CD4-positive, CD25-positive, alpha-beta regulatory T cell (primary cell): ENCODE measurements at regions not wholly inside any gene's neighbourhood (a gene's known extent, or its start where the extent isn't known, plus 50 kb on each side); places are given as distances from the start of the nearest gene placed in this dataset.
A peak's percentile ranks its signal among the peaks of the same experiment; 100 is the strongest.

Source experiments
- ATAC-seq, 2 donors: fragments of 150-1000 bp; cut with Tn5 transposase; one replicate each; pipeline ENCODE4 v1.10.0; 2021; ENCODE audit warnings: low read depth in 2 of 2, moderate number of reproducible peaks in 2 of 2, moderate library complexity in 1 of 2
- DNase-seq, 3 donors: peaks; one replicate each; pipeline versions ENCODE4 v3.0.0 to v3.0.0-alpha.2; 2012 to 2022; ENCODE audit warnings: mixed read lengths in 1 of 3
- H3K27ac ChIP-seq: one replicate; pipeline ENCODE4 v1.7.0; 2013; ENCODE audit warnings: mild to moderate bottlenecking, low read length; ENCODE audit not compliant: insufficient read depth, poor library complexity, severe bottlenecking
- H3K27me3 ChIP-seq: one replicate; pipeline ENCODE4 v1.7.0; 2013; ENCODE audit warnings: low read length; ENCODE audit not compliant: control insufficient read depth, insufficient read depth
- H3K36me3 ChIP-seq: one replicate; pipeline ENCODE4 v1.7.0; 2013; ENCODE audit warnings: mild to moderate bottlenecking, low read length, moderate library complexity; ENCODE audit not compliant: control insufficient read depth, insufficient read depth
- H3K4me1 ChIP-seq: 2 replicates; pipeline ENCODE4 v1.7.0; 2013; ENCODE audit warnings: mild to moderate bottlenecking, low read length; ENCODE audit not compliant: insufficient read depth, control insufficient read depth, poor library complexity, severe bottlenecking
- H3K4me3 ChIP-seq: one replicate; pipeline ENCODE4 v1.7.0; 2013; ENCODE audit warnings: low read depth, mild to moderate bottlenecking, low read length, moderate library complexity
- H3K9me3 ChIP-seq, 2 experiments: 1 replicate in 1 of 2; 2 replicates in 1 of 2; pipeline ENCODE4 v1.7.0; 2013; ENCODE audit warnings: low read length in 2 of 2, mild to moderate bottlenecking in 1 of 2, moderate library complexity in 1 of 2; ENCODE audit not compliant: control insufficient read depth in 2 of 2
- H3K27ac Mint-ChIP-seq, 3 donors: one replicate each; pipeline ENCODE4 v1.8.0; 2020 to 2022; ENCODE audit warnings: mild to moderate bottlenecking in 3 of 3, mixed read lengths in 3 of 3, moderate library complexity in 2 of 3
- H3K27me3 Mint-ChIP-seq: one replicate; pipeline ENCODE4 v1.8.0; 2022; ENCODE audit warnings: mild to moderate bottlenecking, mixed read lengths
- H3K36me3 Mint-ChIP-seq: one replicate; pipeline ENCODE4 v1.8.0; 2020; ENCODE audit warnings: mixed read lengths
- H3K4me1 Mint-ChIP-seq, 4 donors: one replicate each; pipeline ENCODE4 v1.8.0; 2020 to 2022; ENCODE audit warnings: mixed read lengths in 4 of 4, mild to moderate bottlenecking in 1 of 4
- H3K4me3 Mint-ChIP-seq, 4 donors: one replicate each; pipeline ENCODE4 v1.8.0; 2020 to 2022; ENCODE audit warnings: mild to moderate bottlenecking in 4 of 4, mixed read lengths in 4 of 4, moderate library complexity in 3 of 4
- H3K9me3 Mint-ChIP-seq, 7 donors: one replicate each; pipeline ENCODE4 v1.8.0; 2020 to 2022; ENCODE audit warnings: mixed read lengths in 7 of 7, mild to moderate bottlenecking in 3 of 7, moderate library complexity in 2 of 7

- peak overlapping the region in 1 of 4 donors; percentile 3 for H3K4me3 Mint-ChIP-seq
- DNase-seq (no peak), ATAC-seq (no peak)
- Histone ChIP-seq H3K4me1 (no peaks in the 10 kb centered on the region), H3K36me3 (no peaks in the 10 kb centered on the region), H3K4me3 (no peak overlapping the region), H3K27me3 (no peaks in the 10 kb centered on the region), H3K27ac (no peak overlapping the region), H3K9me3 (no peaks in the 10 kb centered on the region)
- no peak overlapping the region for H3K27ac Mint-ChIP-seq
- no peaks in the 10 kb centered on the region for H3K27me3 Mint-ChIP-seq
- peaks cover 0 to 5% (median 1%) of the 10 kb centered on the region in 7 donors for H3K9me3 Mint-ChIP-seq
- H3K4me1 Mint-ChIP-seq, result no peaks in the 10 kb centered on the region
- H3K36me3 Mint-ChIP-seq, result no peaks in the 10 kb centered on the region
Measured at GRCh38 chr20:61073376-61073775, 178.7 kb upstream of the CDH4 start.

GRCh38 chr20:61082720-61083119 is 169.3 kb upstream of the CDH4 start:
- no peaks in the 10 kb centered on the region for H3K4me1 ChIP-seq
- Mint-ChIP-seq H3K27me3 (no peaks in the 10 kb centered on the region), H3K36me3 (no peaks in the 10 kb centered on the region), H3K27ac (no peak overlapping the region), H3K4me1 (no peaks in the 10 kb centered on the region), H3K4me3 (no peak overlapping the region), H3K9me3 (peaks cover 0 to 10% (median 1%) of the 10 kb centered on the region in 7 donors)
- ATAC-seq (no peak), DNase-seq (no peak)
- no peak overlapping the region for H3K4me3 ChIP-seq
- H3K27ac ChIP-seq, result no peak overlapping the region
- no peaks in the 10 kb centered on the region for H3K27me3 ChIP-seq
- H3K9me3 ChIP-seq, result no peaks in the 10 kb centered on the region
- no peaks in the 10 kb centered on the region for H3K36me3 ChIP-seq

- Histone ChIP-seq H3K36me3 (no peaks in the 10 kb centered on the region), H3K27me3 (no peaks in the 10 kb centered on the region), H3K4me3 (no peak overlapping the region), H3K4me1 (no peaks in the 10 kb centered on the region), H3K27ac (no peak overlapping the region), H3K9me3 (no peaks in the 10 kb centered on the region)
- no peak overlapping the region for H3K27ac Mint-ChIP-seq
- ATAC-seq, result no peak
- peaks cover 0 to 10% (median 1%) of the 10 kb centered on the region in 7 donors for H3K9me3 Mint-ChIP-seq
- DNase-seq, result no peak
- H3K36me3 Mint-ChIP-seq, result no peaks in the 10 kb centered on the region
- no peaks in the 10 kb centered on the region for H3K4me1 Mint-ChIP-seq
- H3K4me3 Mint-ChIP-seq, result no peak overlapping the region
- H3K27me3 Mint-ChIP-seq, result no peaks in the 10 kb centered on the region
Measured at GRCh38 chr20:61083431-61083830, 168.6 kb upstream of the CDH4 start.

GRCh38 chr20:61086031-61086430 is 166.0 kb upstream of the CDH4 start:
- no peak overlapping the region for H3K4me3 ChIP-seq
- H3K36me3 ChIP-seq, result no peaks in the 10 kb centered on the region
- H3K27ac ChIP-seq, result no peak overlapping the region
- Mint-ChIP-seq H3K4me3 (no peak overlapping the region), H3K4me1 (no peaks in the 10 kb centered on the region), H3K9me3 (peaks cover 0 to 10% (median 1%) of the 10 kb centered on the region in 7 donors), H3K27ac (no peak overlapping the region), H3K27me3 (no peaks in the 10 kb centered on the region), H3K36me3 (no peaks in the 10 kb centered on the region)
- ATAC-seq (no peak), DNase-seq (no peak)
- H3K27me3 ChIP-seq, result no peaks in the 10 kb centered on the region
- H3K4me1 ChIP-seq, result no peaks in the 10 kb centered on the region
- H3K9me3 ChIP-seq, result no peaks in the 10 kb centered on the region

- no peaks in the 10 kb centered on the region for H3K4me1 Mint-ChIP-seq
- Histone ChIP-seq H3K9me3 (peaks cover 9 to 13% of the 10 kb centered on the region in 2 experiments), H3K27me3 (peaks cover 2% of the 10 kb centered on the region), H3K4me1 (no peaks in the 10 kb centered on the region), H3K4me3 (no peak overlapping the region), H3K27ac (no peak overlapping the region), H3K36me3 (no peaks in the 10 kb centered on the region)
- H3K4me3 Mint-ChIP-seq, result no peak overlapping the region
- H3K27me3 Mint-ChIP-seq, result no peaks in the 10 kb centered on the region
- H3K9me3 Mint-ChIP-seq, result peaks cover 0 to 22% (median 8%) of the 10 kb centered on the region in 7 donors
- no peak for ATAC-seq
- H3K36me3 Mint-ChIP-seq, result no peaks in the 10 kb centered on the region
- DNase-seq, result no peak
- H3K27ac Mint-ChIP-seq, result no peak overlapping the region
Measured at GRCh38 chr20:61090541-61090940, 161.5 kb upstream of the CDH4 start.

GRCh38 chr20:61092251-61092650 is 159.8 kb upstream of the CDH4 start:
- Mint-ChIP-seq H3K9me3 (peaks cover 0 to 33% (median 7%) of the 10 kb centered on the region in 7 donors), H3K27me3 (no peaks in the 10 kb centered on the region), H3K27ac (no peak overlapping the region), H3K36me3 (no peaks in the 10 kb centered on the region), H3K4me3 (no peak overlapping the region), H3K4me1 (no peaks in the 10 kb centered on the region)
- no peak overlapping the region for H3K4me3 ChIP-seq
- peaks cover 2% of the 10 kb centered on the region for H3K27me3 ChIP-seq
- no peak for DNase-seq
- no peak for ATAC-seq
- no peaks in the 10 kb centered on the region for H3K4me1 ChIP-seq
- no peaks in the 10 kb centered on the region for H3K36me3 ChIP-seq
- no peak overlapping the region for H3K27ac ChIP-seq
- H3K9me3 ChIP-seq, result peaks cover 9 to 15% of the 10 kb centered on the region in 2 experiments

GRCh38 chr20:61094581-61094980 is 157.5 kb upstream of the CDH4 start:
- Histone ChIP-seq H3K27me3 (peaks cover 2% of the 10 kb centered on the region), H3K9me3 (peaks cover 9 to 15% of the 10 kb centered on the region in 2 experiments), H3K27ac (no peak overlapping the region), H3K36me3 (no peaks in the 10 kb centered on the region), H3K4me3 (no peak overlapping the region), H3K4me1 (no peaks in the 10 kb centered on the region)
- Mint-ChIP-seq H3K27me3 (peaks cover 4% of the 10 kb centered on the region), H3K9me3 (peaks cover 0 to 33% (median 7%) of the 10 kb centered on the region in 7 donors), H3K4me1 (no peaks in the 10 kb centered on the region), H3K4me3 (no peak overlapping the region), H3K27ac (no peak overlapping the region), H3K36me3 (no peaks in the 10 kb centered on the region)
- no peak for ATAC-seq
- no peak for DNase-seq

- H3K9me3 Mint-ChIP-seq, result peaks cover 0 to 33% (median 7%) of the 10 kb centered on the region in 7 donors
- peaks cover 4% of the 10 kb centered on the region for H3K27me3 Mint-ChIP-seq
- no peaks in the 10 kb centered on the region for H3K36me3 Mint-ChIP-seq
- Histone ChIP-seq H3K27ac (no peak overlapping the region), H3K9me3 (peaks cover 9 to 15% of the 10 kb centered on the region in 2 experiments), H3K4me3 (no peak overlapping the region), H3K36me3 (no peaks in the 10 kb centered on the region), H3K4me1 (no peaks in the 10 kb centered on the region), H3K27me3 (peaks cover 2% of the 10 kb centered on the region)
- no peaks in the 10 kb centered on the region for H3K4me1 Mint-ChIP-seq
- no peak for DNase-seq
- no peak for ATAC-seq
- no peak overlapping the region for H3K4me3 Mint-ChIP-seq
- H3K27ac Mint-ChIP-seq, result no peak overlapping the region
Measured at GRCh38 chr20:61096463-61096862, 155.6 kb upstream of the CDH4 start.
